Fibroblast of villous mesenchyme (primary cell): ENCODE measurements at regions not wholly inside any gene's neighbourhood (a gene's known extent, or its start where the extent isn't known, plus 50 kb on each side); places are given as distances from the start of the nearest gene placed in this dataset.
"Not testable (repeated sequence)": the region's sequence is repeated elsewhere in the genome, so short reads cannot be mapped to it uniquely, and the experiment has no call there.

Source experiments
- DNase-seq: peaks from one replicate; pipeline ENCODE4 v3.0.0-alpha.2; 2010; ENCODE audit warnings: low read depth
- H3K4me3 ChIP-seq: 2 replicates; pipeline ENCODE4 v1.5.1; 2011; ENCODE audit warnings: low read depth, mild to moderate bottlenecking, low read length
- TF ChIP-seq, protein P1 (sequence below): IDR thresholded peaks from 2 replicates; pipeline ENCODE4 v1.5.1; 2012; ENCODE audit warnings: low read depth, mild to moderate bottlenecking, low read length; ENCODE audit not compliant: insufficient read depth

DNA sequence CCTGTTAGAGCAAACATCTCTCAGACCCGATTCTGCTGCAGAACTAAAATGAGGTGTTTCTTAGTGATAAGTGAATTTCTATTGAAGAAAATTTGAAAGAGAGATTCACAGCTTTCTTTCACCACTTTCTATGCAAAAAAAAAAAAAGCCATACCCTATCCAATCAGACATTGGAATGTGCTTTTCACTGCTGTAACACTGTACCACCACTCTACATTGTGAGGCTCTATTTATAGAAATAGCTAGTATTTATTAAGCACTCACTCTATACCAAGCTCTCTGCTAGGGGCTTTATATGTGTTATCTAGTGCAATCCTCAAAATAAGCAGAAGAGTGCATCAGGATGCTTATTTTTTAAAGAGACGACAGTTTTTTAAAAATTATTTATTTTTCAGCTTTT, 580.6 kb upstream of the VRK2 start:
- H3K4me3 ChIP-seq = no peak overlapping the region
- no peak for DNase-seq
- TF ChIP-seq, protein P1, sequence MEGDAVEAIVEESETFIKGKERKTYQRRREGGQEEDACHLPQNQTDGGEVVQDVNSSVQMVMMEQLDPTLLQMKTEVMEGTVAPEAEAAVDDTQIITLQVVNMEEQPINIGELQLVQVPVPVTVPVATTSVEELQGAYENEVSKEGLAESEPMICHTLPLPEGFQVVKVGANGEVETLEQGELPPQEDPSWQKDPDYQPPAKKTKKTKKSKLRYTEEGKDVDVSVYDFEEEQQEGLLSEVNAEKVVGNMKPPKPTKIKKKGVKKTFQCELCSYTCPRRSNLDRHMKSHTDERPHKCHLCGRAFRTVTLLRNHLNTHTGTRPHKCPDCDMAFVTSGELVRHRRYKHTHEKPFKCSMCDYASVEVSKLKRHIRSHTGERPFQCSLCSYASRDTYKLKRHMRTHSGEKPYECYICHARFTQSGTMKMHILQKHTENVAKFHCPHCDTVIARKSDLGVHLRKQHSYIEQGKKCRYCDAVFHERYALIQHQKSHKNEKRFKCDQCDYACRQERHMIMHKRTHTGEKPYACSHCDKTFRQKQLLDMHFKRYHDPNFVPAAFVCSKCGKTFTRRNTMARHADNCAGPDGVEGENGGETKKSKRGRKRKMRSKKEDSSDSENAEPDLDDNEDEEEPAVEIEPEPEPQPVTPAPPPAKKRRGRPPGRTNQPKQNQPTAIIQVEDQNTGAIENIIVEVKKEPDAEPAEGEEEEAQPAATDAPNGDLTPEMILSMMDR = no peak

DNA sequence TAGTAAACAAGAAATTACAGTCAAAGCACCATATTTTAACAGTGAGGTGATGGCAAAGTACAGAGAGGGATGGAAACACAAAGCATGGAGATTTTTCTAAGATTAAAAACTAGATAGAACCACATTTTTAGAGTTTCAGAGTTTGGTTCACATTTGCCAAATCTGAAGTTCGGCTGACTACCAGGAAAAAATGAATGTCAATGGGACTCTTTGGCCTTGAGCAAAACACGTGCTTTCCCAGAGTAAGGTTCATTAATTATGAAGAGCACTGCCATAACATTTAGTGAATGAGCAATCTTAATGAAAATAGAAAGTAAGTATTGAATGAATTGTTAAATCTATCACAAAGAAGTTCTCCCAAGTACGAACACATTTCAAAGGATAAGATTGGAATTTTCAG, 571.2 kb upstream of the VRK2 start:
- TF ChIP-seq, protein P1 = no peak
- no peak overlapping the region for H3K4me3 ChIP-seq
- no peak for DNase-seq

DNA sequence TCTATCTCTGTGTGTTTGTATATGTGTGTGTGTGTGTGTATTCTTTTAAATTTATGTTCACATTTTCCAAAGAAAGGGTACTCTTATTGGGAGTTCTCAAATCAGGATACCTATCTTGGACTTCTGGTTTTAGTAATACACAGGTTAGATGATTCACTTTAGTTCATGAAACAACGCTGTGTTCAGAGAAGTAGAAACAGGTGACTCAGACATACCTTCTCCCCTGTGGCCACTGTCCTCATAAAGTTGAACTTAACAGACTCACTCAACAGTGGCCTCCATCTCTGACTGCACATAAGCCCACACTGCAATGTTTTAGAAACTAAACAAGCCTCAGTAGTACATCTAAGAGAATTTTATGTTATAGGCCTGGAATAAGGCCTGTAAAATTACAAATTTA, 566.6 kb upstream of the VRK2 start:
- no peak overlapping the region for H3K4me3 ChIP-seq
- TF ChIP-seq, protein P1 = no peak
- DNase-seq = no peak

DNA sequence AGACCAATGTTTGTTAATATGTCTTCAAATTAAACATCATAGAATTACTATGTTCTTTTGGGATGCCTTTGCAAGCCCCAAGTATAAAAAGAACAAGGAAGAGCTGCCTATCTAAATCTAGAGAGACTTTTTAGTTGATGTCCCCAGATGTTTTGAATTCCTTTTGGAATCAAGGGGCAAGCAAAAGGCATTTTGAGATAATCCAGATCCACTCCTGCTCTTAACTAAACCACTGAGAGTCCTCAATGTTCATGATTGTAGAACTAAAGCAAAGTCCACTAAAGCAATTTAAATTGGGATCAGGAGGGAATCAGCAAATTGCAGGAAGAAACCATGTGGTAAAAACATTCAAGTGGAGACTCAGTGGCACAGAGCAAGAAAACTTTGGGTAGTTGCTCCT, 558.5 kb upstream of the VRK2 start:
- TF ChIP-seq, protein P1 = no peak
- no peak overlapping the region for H3K4me3 ChIP-seq
- peak; percentile 45 for DNase-seq

DNA sequence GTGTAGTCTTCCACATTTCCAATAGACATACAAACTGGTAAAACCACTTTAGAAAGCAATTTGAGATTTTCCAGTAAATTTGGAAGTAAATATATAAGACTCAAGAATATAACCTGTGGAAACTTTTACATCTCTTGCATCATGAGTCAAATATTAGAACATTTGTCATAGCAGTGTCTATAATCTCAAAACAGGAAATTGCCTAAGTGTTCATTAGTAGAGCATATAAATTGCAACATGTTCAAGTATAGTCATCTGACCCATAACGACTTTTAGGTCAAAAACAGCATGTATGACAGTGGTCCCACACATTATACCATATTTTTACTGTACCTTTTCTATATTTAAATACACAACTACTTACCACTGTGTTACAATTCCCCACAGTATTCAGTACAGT, 555.9 kb upstream of the VRK2 start:
- TF ChIP-seq, protein P1 = no peak

DNA sequence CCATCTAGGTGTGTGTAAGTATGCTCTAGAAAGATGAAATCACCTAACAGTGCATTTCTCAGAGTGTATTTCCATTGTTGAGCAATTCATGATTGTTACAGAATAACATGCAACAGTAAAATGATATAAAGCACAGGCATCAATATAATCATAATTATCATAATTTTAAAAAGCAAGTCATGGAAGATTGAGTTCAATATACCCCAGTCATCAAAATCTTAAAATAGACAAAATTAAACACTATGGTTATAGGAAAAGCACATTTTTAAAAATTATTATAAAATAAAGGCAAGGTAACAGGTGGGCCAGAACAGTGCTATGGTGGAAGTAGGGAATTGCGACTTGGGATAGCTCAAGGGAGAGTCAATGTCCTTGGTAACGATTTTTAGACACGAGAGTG, 555.4 kb upstream of the VRK2 start:
- DNase-seq = no peak
- no peak overlapping the region for H3K4me3 ChIP-seq
- TF ChIP-seq, protein P1 = no peak

More for the DNA sequence above, 555.9 kb upstream of the VRK2 start:
- peak; percentile 25 for DNase-seq
- no peak overlapping the region for H3K4me3 ChIP-seq

DNA sequence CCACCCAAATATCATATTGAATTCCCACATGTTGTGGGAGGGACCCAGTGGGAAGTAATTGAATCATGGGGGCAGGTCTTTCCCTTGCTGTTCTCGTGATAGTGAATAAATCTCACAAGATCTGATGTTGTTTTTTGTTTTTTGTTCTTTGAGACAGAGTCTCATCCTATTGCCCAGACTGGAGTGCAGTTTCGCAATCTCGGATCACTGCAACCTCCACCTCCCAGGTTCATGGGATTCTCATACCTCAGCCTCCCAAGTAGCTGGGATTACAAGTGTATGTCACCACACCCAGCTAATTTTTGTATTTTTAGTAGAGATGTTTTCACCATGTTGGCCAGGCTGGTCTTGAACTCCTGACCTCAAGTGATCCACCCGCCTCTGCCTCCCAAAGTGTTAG, 552.6 kb upstream of the VRK2 start:
- DNase-seq, H3K4me3 ChIP-seq: not testable (repeated sequence)
